ENCODE measurements at regions not wholly inside any gene's neighbourhood (a gene's known extent, or its start where the extent isn't known, plus 50 kb on each side); places are given as distances from the start of the nearest gene placed in this dataset.

GRCh38 chr6:50655848-50656453 is 57.4 kb upstream of the TFAP2D start:
- DNase-seq (ENCODE audit: low spot score), result peak; percentile 5
- in situ Hi-C loops (cut with MboI; ENCODE audit: low sequenced_read_pairs, unreplicated experiment), result no loop called here

GRCh38 chr6:50657513-50657912 is 55.8 kb upstream of the TFAP2D start:
- no peak for TF ChIP-seq CTCF (IDR thresholded peaks at IDR 0.05; ENCODE audit: borderline replicate concordance, control extremely low read depth, extremely low read depth, insufficient read depth, missing control alignments)
- no peak for DNase-seq (ENCODE audit: low spot score)
- in situ Hi-C loops (cut with MboI; ENCODE audit: low sequenced_read_pairs, unreplicated experiment), result no loop called here

More at GRCh38 chr6:50655848-50656453, 57.4 kb upstream of the TFAP2D start:
- peak; percentile 28 for TF ChIP-seq CTCF (IDR thresholded peaks at IDR 0.05; ENCODE audit: borderline replicate concordance, control extremely low read depth, extremely low read depth, insufficient read depth, missing control alignments)

GRCh38 chr6:50658561-50658960 is 54.8 kb upstream of the TFAP2D start:
- in situ Hi-C loops (cut with MboI; ENCODE audit: low sequenced_read_pairs, unreplicated experiment), result no loop called here
- DNase-seq (ENCODE audit: low spot score), result no peak
- no peak for TF ChIP-seq CTCF (IDR thresholded peaks at IDR 0.05; ENCODE audit: borderline replicate concordance, control extremely low read depth, extremely low read depth, insufficient read depth, missing control alignments)

GRCh38 chr6:50661636-50662035 is 51.7 kb upstream of the TFAP2D start:
- no peak for DNase-seq (ENCODE audit: low spot score)
- in situ Hi-C loops (cut with MboI; ENCODE audit: low sequenced_read_pairs, unreplicated experiment), result no loop called here
- TF ChIP-seq CTCF (IDR thresholded peaks at IDR 0.05; ENCODE audit: borderline replicate concordance, control extremely low read depth, extremely low read depth, insufficient read depth, missing control alignments), result no peak
